Endometrium (tissue), 2 donors: ENCODE measurements at regions not wholly inside any gene's neighbourhood (a gene's known extent, or its start where the extent isn't known, plus 50 kb on each side); places are given as distances from the start of the nearest gene placed in this dataset.
"Not testable (repeated sequence)": the region's sequence is repeated elsewhere in the genome, so short reads cannot be mapped to it uniquely, and the experiment has no call there.

ENCODE experiments used
- FAIRE-seq: peaks from 2 replicates; lab custom pipeline; 2012; peaks lifted over from hg19 to GRCh38; lab: Jason Lieb, UNC
- donor health status: control.
- donor health status: control.

- FAIRE-seq = no peak
Observed at GRCh38 chr14:34300330-34300729, 161.7 kb downstream of the SPTSSA start.

GRCh38 chr14:34299360-34299759 lies 162.7 kb downstream of the SPTSSA start:
- no peak for FAIRE-seq

GRCh38 chr14:34297786-34298520 lies 164.1 kb downstream of the SPTSSA start:
- no peak for FAIRE-seq

GRCh38 chr14:34283590-34283989 lies 178.4 kb downstream of the SPTSSA start:
- no peak for FAIRE-seq

DNA sequence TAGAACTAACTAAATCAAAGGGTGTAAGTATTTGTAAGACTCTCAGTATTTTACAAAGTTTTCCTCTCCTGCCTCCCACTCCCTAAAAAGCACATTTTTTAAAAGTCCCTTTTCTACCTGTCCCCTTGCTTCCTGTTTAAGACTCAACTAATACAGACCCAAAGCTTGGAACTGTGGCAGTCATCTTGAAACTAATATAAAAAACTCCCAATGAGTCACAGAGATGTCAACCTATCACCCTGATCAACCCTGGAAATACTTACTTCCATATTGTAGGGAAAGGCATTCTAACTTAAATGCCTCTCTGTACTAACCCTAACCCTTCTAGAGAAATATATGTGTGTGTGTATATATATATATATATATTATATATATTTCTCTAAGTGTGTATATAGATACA lies 184.8 kb downstream of the SPTSSA start:
- no peak for FAIRE-seq

DNA sequence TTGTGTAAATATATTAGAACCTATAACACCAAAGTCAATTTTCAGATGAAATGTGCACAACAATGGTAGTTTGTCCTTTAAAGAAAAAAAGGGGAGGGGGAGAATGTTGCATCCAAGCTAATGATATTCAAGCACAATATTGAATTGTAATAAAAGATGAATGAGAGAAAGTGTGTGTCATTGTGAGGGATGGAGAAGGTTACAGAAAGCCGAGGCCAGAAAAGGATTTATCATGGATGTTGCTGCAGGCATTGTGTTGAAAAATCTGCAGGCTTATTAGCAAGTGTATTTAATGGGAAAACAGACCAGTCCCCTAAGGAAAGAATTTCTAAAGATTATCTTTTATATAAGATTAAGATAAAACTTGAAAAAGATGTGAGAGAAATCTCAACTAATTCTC lies 186.5 kb downstream of the SPTSSA start:
- no peak for FAIRE-seq

DNA sequence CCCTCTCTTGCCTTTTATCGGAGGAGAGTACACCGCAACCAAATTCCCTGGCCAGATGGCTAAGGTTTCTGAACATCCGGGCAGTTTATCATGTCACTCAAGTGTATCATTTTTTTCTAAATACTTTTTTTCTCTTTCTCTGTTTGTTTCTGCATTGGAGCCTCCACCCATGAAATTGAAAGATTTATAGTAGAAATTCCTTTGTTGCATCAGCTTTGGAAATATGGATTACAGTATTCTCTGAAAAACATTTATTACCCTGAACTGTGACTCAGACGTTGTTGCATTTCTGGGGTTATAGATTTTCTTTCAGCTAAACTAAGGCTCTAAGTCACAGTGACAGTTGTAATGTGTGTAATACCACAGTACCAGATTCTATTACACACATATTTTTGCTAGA lies 187.0 kb downstream of the SPTSSA start:
- FAIRE-seq = no peak

GRCh38 chr14:34273716-34274115 lies 188.3 kb downstream of the SPTSSA start:
- not testable (repeated sequence) for FAIRE-seq

DNA sequence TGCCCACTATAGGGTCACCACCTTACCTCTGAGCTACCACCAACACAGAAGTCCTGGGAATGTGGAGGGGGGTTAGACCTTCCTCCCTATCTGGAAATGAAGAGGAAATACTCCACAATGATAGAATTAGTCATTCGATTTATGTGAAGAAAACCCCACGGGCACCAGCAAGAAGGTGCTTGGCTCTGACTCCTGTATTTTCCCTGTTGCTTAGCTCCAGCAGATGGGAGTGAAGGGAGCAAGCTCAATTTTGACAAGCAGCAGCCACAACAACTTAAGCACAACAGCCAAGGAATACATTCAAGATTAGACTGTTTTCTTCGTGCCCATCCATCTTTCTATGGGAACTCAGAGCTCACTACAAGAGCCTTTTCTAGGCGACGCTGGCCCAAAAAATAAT lies 191.7 kb downstream of the SPTSSA start:
- no peak for FAIRE-seq

DNA sequence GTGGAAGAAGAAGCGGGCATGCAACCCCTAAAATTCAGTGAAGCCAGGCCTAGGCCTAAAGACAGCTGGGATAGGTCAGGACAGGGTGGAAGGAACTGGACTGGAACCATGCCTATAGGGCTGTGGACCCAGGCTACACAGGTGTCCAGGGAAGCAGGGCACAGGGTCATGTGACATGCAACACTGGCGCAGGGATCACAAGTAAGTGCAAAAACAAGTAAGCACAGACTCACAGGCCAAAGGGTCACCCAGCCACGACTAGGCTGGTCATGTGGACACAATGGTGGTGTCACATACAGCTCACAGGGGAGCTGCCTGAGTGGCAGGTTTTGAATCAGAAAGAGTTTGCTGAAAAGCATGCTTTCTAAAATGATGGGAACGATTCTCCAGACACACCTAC lies 195.7 kb downstream of the SPTSSA start:
- no peak for FAIRE-seq

GRCh38 chr14:34262127-34262910 lies 199.7 kb downstream of the SPTSSA start:
- no peak for FAIRE-seq

DNA sequence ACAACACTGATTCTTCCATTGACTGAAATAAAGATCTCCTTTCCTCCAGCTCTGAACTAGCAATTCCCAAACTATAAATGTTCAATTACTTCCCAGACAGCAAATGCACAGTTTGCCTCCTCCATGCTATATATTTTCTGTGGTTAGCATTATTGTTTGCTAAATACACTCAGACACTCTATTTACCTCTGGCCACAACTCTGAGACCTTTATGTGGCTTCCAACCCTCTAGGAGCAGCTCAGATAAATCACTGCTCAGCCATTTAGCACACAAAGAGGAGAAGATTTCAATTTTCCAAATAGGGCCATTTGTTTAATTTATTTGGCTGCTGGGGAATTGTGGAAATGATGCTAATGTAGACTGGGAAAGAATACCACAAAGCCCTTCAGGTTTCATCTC lies 202.0 kb downstream of the SPTSSA start:
- FAIRE-seq = no peak

GRCh38 chr14:34258318-34258717 lies 203.7 kb downstream of the SPTSSA start:
- no peak for FAIRE-seq

GRCh38 chr14:34257505-34257904 lies 204.5 kb downstream of the SPTSSA start:
- FAIRE-seq = no peak

DNA sequence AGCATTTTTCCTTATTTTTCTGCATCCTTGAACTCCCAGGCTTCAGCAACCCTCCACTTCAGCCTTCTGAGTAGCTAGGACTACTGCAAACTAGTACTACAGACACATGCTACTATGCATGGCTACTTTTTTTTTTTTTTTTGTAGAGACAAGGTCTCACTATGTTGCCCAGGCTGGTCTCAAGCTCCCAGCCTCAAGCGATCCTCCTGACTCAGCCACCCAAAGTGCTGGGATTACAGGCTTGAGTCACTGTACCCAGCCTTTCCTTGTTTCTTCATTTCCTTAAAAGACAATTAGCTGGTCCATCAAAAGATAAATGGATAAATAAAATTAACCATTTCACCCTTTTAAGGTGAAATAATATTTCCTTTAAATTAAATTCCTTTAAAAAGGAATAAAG lies 205.8 kb downstream of the SPTSSA start:
- FAIRE-seq = no peak

- no peak for FAIRE-seq
Observed at GRCh38 chr14:34254571-34254970, 207.5 kb downstream of the SPTSSA start.

GRCh38 chr14:34254031-34254430 lies 208.0 kb downstream of the SPTSSA start:
- no peak for FAIRE-seq

DNA sequence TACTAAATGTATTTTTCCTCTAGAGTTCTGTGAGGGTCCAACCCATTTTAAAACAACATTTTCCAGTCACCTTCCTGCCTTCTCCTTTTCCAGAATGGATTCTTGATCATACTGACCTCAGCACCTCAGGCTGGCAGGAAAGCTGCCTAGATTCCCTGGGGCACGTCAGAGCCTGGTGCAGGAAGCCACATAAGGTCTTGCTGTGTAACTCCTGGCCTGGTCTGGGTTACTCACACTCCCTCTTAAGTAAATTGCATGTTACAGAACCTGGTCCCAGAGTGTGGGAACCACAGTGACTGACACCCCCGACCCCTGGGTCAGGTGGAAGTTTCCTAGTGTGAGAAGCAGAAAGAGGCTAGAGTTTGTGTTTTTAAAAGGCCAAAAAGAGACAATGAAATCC lies 209.8 kb downstream of the SPTSSA start:
- FAIRE-seq = no peak

GRCh38 chr14:34251662-34252061 lies 210.4 kb downstream of the SPTSSA start:
- FAIRE-seq = no peak

GRCh38 chr14:34250959-34251358 lies 211.1 kb downstream of the SPTSSA start:
- no peak for FAIRE-seq

DNA sequence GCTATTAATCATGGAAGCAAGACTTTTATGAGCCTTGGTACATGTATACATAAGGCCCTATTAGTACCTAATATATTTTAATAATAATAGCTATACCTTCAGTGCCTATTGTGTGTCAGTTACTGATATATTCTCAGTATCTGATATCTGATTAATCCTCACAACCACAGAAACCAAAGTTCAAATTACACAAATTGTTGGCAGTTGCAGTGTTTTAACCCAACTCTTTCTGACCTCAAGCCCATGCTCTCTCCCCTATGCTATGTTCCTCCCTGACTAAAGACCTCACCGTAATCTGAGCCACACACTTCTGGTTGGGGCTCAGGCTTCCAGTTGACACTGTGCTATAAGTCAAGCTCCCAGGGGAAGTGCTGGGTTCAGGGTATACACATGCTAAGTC lies 214.4 kb downstream of the SPTSSA start:
- FAIRE-seq = no peak

- FAIRE-seq = no peak
Observed at GRCh38 chr14:34246206-34246605, 215.8 kb downstream of the SPTSSA start.

- no peak for FAIRE-seq
Observed at GRCh38 chr14:34243401-34243800, 218.6 kb downstream of the SPTSSA start.

DNA sequence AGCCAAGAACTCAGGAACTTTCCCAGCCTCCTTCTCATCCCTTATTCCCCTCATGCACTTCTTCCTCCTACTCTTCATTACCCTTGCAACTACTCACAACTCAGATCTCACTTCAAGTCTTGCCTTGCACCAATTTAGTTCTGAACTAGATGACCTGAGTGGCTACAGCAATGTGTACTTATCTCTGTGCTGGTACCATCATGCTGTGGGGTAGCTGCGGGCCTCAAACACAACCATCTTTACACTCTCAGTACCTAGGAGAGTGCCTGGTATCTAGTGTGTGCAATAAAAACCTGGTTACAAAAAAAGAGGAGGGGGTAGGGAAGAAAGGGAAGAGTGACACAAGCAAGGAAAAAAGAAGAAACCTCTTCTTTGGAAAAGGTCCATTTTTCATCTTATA lies 219.0 kb downstream of the SPTSSA start:
- FAIRE-seq = no peak
